Fibroblast of villous mesenchyme (primary cell): ENCODE measurements at regions not wholly inside any gene's neighbourhood (a gene's known extent, or its start where the extent isn't known, plus 50 kb on each side); places are given as distances from the start of the nearest gene placed in this dataset.
"Not testable (repeated sequence)": the region's sequence is repeated elsewhere in the genome, so short reads cannot be mapped to it uniquely, and the experiment has no call there.

Experiments
- DNase-seq: peaks from one replicate; pipeline ENCODE4 v3.0.0-alpha.2; 2010; ENCODE audit warnings: low read depth
- H3K4me3 ChIP-seq: 2 replicates; pipeline ENCODE4 v1.5.1; 2011; ENCODE audit warnings: low read depth, mild to moderate bottlenecking, low read length
- CTCF ChIP-seq: IDR thresholded peaks from 2 replicates; pipeline ENCODE4 v1.5.1; 2012; ENCODE audit warnings: low read depth, mild to moderate bottlenecking, low read length; ENCODE audit not compliant: insufficient read depth

- TF ChIP-seq CTCF: peak; percentile 61
- DNase-seq: peak; percentile 20
- no peak overlapping the region for H3K4me3 ChIP-seq
Observed at GRCh38 chr4:133320576-133321170, 171.6 kb downstream of the PCDH10 start.

GRCh38 chr4:133316909-133317308 is 167.8 kb downstream of the PCDH10 start:
- DNase-seq: no peak
- H3K4me3 ChIP-seq: no peak overlapping the region
- TF ChIP-seq CTCF: no peak

GRCh38 chr4:133314991-133315390 is 165.9 kb downstream of the PCDH10 start:
- DNase-seq: no peak

DNA sequence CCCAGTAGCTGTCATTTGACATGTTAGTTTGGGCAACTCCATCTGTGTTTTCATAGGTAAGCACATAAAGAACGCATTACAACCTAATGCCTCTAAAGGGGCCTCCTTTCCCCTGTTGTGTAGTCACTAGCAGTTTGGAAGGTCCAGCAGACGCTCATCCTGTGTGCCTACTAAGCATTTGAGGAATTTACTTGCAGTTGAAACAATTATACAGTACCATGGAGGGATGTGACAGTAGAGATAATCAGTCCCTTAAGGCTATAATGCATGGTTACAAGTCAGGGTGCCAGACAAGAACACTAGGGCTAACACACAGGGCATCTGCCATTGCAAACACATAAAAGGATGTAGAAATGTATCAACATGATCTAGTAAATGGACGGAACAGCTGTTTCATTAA is 138.3 kb downstream of the PCDH10 start:
- no peak for TF ChIP-seq CTCF
- no peak for DNase-seq
- H3K4me3 ChIP-seq: no peak overlapping the region

More at GRCh38 chr4:133314991-133315390, 165.9 kb downstream of the PCDH10 start:
- H3K4me3 ChIP-seq: no peak overlapping the region
- no peak for TF ChIP-seq CTCF

- TF ChIP-seq CTCF: no peak
- no peak for DNase-seq
- H3K4me3 ChIP-seq: no peak overlapping the region
Observed at GRCh38 chr4:133278591-133278990, 129.5 kb downstream of the PCDH10 start.

GRCh38 chr4:133277940-133278339 is 128.8 kb downstream of the PCDH10 start:
- DNase-seq, H3K4me3 ChIP-seq: not testable (repeated sequence)

- no peak overlapping the region for H3K4me3 ChIP-seq
- DNase-seq: no peak
- TF ChIP-seq CTCF: no peak
Observed at GRCh38 chr4:133275246-133275645, 126.2 kb downstream of the PCDH10 start.
